Urinary bladder (tissue), 3 donors: ENCODE measurements at regions not wholly inside any gene's neighbourhood (a gene's known extent, or its start where the extent isn't known, plus 50 kb on each side); places are given as distances from the start of the nearest gene placed in this dataset.
"Not testable (repeated sequence)": the region's sequence is repeated elsewhere in the genome, so short reads cannot be mapped to it uniquely, and the experiment has no call there.

Experiments used
- DNase-seq: peaks from one replicate; pipeline ENCODE4 v3.0.0-alpha.2; 2015; ENCODE audit errors: extremely low spot score
- H3K27ac ChIP-seq: one replicate; pipeline ENCODE4 v1.5.1; 2013; ENCODE audit warnings: low read depth, mild to moderate bottlenecking, moderate library complexity
- H3K36me3 ChIP-seq: one replicate; pipeline ENCODE4 v1.6.1; 2013; ENCODE audit warnings: mild to moderate bottlenecking, moderate library complexity; ENCODE audit not compliant: insufficient read depth
- H3K4me1 ChIP-seq: one replicate; pipeline ENCODE4 v1.6.1; 2013; ENCODE audit warnings: mild to moderate bottlenecking, moderate library complexity; ENCODE audit not compliant: insufficient read depth
- H3K4me3 ChIP-seq: one replicate; pipeline ENCODE4 v1.5.1; 2013; ENCODE audit warnings: low read depth, low read length
- WGBS: extraction: QIAGEN DNeasy Blood & Tissue Kit; methylation state at CpG from one replicate; pipeline ENCODE4 v1.1.7; 2013; 5-methylcytosine and 5-hydroxymethylcytosine counted together
- donor health status: healthy with polysubstance abuse.
- donor health status: healthy.

DNA sequence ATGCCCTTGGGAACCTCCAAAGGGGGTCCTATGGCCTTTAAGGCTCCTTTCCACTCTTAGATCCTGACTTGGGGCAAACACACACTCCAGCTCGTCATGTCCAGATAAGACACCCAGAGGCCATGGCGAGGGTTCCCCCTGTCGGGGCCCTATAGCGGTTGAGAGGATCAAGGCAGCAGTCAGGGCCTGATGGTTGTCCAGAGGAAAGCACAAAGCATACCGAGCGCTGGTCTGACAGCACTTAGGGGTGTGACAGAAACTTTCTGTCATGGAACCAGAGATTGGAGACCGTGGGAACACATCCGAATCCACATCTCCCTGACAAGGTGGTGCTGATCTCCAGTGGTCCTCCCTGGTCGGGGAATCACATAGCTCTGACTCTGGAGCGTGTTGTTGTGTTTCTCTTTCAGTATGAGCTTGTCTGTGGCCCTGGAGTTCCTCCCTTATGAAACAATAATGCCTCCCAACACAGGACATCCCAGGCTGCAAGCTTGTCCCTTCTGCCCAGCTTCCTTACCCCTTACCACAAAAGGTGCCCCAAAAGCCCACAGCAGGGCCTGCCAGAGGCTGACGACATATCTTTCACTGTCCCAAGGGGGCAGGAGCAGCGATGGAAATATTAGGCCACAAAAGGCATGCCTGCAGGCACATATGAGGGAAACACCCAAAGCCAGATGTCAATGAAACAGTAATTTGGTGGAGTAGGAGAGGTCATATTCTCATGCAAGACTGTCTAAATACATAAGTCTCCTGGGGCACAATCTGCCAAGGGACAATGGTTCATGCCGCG is 144.2 kb downstream of the ADRA2C start:
- not testable (repeated sequence) for DNase-seq, H3K4me1 ChIP-seq, H3K4me3 ChIP-seq, H3K27ac ChIP-seq, H3K36me3 ChIP-seq
- 63% methylated on average over 14 of the region's 14 CpGs for WGBS

- Histone ChIP-seq H3K4me3 (no peak overlapping the region), H3K4me1 (no peaks in the 10 kb centered on the region), H3K27ac (no peak overlapping the region), H3K36me3 (no peaks in the 10 kb centered on the region)
- DNase-seq, result no peak
- WGBS, result 85% methylated on average over 19 of the region's 19 CpGs
These were observed 145.2 kb downstream of the ADRA2C start for GRCh38 chr4:3911252-3911856.

DNA sequence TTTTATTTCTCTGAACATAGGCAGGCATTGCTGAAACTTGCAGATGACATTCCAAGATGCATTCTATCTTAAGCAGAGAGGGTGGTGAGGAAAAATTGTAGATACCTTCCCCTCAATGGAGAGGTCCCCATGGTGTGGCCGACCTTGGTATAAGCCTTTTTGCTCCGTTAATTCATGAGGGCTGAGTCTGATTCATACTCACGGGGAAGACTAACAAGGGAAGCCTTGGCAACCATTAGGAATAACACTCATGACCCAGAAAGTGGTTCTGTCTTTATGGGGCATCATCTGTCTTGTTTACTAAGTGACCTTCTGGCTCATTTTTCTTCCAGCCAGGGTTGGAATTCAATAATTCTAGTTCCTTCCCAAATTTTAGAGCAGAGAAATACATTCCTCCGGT is 148.3 kb downstream of the ADRA2C start:
- not testable (repeated sequence) for H3K27ac ChIP-seq

DNA sequence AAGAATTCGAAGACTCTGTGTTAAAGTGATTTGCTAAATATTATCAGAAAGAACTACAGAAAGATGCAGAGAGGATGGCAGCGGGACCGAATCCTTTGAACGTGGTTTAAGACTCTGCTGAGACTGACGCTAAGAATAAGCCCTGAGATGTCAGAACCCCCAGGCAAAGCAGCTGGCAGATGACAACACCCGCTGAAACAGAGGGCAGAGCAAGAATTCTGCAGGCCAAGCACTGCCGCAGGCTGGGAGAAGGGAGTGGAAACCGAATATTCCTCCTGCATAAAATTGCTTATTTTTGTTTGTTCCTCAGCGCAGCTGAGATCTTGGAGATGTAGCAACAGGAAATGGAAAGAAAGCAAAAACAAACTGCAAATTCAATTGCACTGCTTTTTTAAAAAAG is 153.3 kb downstream of the ADRA2C start:
- not testable (repeated sequence) for DNase-seq, H3K27ac ChIP-seq, H3K36me3 ChIP-seq, H3K4me3 ChIP-seq, H3K4me1 ChIP-seq
- WGBS, result 27% methylated on average over 9 of the region's 9 CpGs

More for the DNA sequence above, 148.3 kb downstream of the ADRA2C start:
- not testable (repeated sequence) for H3K4me1 ChIP-seq, H3K36me3 ChIP-seq, DNase-seq, H3K4me3 ChIP-seq
- WGBS, result 85% methylated on average over 4 of the region's 4 CpGs

DNA sequence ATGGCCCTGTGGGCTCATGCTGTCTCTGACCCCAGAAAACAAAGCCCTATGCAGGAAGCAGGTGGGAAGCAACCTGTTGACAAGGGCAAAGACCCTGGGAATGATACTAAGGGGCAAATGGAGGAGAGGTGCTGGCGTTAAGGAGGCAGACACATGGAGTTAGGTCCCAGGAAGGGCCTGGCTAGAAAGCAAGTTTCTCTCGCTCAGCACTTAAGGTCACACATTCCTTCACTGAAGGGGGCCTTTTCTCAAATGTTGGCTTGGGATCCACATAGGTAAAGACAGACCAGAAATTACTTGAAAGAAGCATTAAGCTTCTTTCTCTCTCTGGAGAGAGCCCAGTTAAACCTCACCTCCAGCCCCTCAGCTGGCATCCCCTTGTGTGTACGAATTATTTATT is 155.7 kb downstream of the ADRA2C start:
- not testable (repeated sequence) for H3K4me1 ChIP-seq, H3K36me3 ChIP-seq, DNase-seq, H3K4me3 ChIP-seq, H3K27ac ChIP-seq
- WGBS, result 83% methylated on average over 3 of the region's 3 CpGs

DNA sequence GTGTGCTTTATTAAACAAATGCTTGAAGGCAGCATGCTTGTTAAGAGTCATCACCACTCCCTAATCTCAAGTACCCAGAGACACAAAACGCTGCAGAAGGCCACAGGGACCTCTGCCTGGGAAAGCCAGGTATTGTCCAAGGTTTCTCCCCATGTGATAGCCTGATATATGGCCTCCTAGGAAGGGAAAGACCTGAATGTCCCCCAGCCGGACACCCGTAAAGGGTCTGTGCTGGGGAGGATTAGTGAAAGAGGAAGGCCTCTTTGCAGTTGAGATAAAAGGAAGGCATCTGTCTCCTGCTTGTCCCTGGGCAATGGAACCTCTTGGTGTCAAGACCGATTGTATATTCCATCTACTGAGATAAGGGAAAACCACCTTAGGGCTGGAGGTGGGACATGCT is 159.7 kb downstream of the ADRA2C start:
- DNase-seq, H3K27ac ChIP-seq, H3K36me3 ChIP-seq, H3K4me3 ChIP-seq, H3K4me1 ChIP-seq: not testable (repeated sequence)
- 38% methylated on average over 4 of the region's 4 CpGs for WGBS

- 57% methylated on average over 10 of the region's 10 CpGs for WGBS
- not testable (repeated sequence) for H3K36me3 ChIP-seq, DNase-seq, H3K27ac ChIP-seq, H3K4me1 ChIP-seq, H3K4me3 ChIP-seq
These were observed 160.1 kb downstream of the ADRA2C start for GRCh38 chr4:3926271-3926670.

GRCh38 chr4:3926969-3927755 is 161.0 kb downstream of the ADRA2C start:
- H3K36me3 ChIP-seq, H3K4me1 ChIP-seq, DNase-seq, H3K4me3 ChIP-seq, H3K27ac ChIP-seq: not testable (repeated sequence)
- 67% methylated on average over 11 of the region's 11 CpGs for WGBS

DNA sequence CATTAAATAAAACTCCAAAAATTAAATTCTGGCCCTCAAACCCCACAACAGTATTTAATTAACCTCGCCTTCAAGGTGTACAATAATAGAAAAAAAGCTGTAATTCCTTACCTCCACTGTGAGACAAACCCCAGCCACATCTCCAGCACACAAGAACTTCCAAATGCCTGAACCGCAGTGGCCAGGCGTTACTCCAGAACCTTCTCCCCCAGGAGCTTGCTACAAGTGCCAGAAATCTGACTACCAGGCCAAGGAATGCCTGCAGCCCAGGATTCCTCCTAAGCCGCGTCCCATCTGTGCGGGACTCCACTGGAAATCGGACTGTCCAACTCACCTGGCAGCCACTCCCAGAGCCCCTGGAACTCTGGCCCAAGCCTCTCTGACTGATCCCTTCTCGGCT is 163.2 kb downstream of the ADRA2C start:
- not testable (repeated sequence) for H3K27ac ChIP-seq, H3K4me3 ChIP-seq, DNase-seq, H3K4me1 ChIP-seq, H3K36me3 ChIP-seq
- WGBS, result 80% methylated on average over 8 of the region's 8 CpGs

DNA sequence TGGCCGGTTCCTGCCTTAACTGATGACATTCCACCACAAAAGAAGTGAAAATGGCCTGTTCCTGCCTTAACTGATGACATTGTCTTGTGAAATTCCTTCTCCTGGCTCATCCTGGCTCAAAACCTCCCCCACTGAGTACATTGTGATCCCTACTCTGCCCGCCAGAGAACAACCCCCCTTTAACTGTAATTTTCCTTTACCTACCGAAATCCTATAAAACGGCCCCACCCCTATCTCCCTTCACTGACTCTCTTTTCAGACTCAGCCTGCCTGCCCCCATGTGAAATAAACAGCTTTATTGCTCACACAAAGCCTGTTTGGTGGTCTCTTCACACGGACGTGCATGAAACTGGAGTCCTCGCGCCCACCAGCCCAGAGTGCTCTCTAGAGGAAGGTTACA is 166.5 kb downstream of the ADRA2C start:
- DNase-seq, H3K4me1 ChIP-seq, H3K36me3 ChIP-seq, H3K4me3 ChIP-seq, H3K27ac ChIP-seq: not testable (repeated sequence)
- WGBS, result 69% methylated on average over 7 of the region's 8 CpGs

DNA sequence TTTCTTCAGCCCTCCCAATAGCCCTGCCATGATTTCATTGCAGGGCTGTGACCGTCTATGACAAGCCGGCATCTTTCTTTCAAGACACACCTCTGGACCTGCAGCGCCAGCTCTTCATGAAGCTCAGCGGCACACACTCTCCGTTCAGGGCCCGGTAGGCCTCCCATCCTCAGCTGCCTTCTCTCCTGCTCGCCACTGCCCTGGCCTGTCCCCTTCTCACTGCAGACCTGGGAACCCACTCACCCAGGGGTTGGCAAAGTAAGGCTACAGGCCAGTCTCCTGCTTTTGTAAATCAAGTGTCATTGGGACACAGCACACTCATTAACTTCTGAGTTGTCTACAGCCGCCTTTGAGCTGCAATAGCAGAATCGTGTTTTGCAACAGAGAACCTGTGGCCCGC is 169.2 kb downstream of the ADRA2C start:
- not testable (repeated sequence) for H3K36me3 ChIP-seq, DNase-seq, H3K27ac ChIP-seq, H3K4me3 ChIP-seq, H3K4me1 ChIP-seq
- 93% methylated on average over 10 of the region's 10 CpGs for WGBS

GRCh38 chr4:3936184-3936583 is 170.0 kb downstream of the ADRA2C start:
- H3K4me3 ChIP-seq, result no peak overlapping the region
- no peak overlapping the region for H3K27ac ChIP-seq
- H3K4me1 ChIP-seq, result no peaks in the 10 kb centered on the region
- 92% methylated on average over 13 of the region's 13 CpGs for WGBS
- DNase-seq, result no peak
- no peaks in the 10 kb centered on the region for H3K36me3 ChIP-seq

DNA sequence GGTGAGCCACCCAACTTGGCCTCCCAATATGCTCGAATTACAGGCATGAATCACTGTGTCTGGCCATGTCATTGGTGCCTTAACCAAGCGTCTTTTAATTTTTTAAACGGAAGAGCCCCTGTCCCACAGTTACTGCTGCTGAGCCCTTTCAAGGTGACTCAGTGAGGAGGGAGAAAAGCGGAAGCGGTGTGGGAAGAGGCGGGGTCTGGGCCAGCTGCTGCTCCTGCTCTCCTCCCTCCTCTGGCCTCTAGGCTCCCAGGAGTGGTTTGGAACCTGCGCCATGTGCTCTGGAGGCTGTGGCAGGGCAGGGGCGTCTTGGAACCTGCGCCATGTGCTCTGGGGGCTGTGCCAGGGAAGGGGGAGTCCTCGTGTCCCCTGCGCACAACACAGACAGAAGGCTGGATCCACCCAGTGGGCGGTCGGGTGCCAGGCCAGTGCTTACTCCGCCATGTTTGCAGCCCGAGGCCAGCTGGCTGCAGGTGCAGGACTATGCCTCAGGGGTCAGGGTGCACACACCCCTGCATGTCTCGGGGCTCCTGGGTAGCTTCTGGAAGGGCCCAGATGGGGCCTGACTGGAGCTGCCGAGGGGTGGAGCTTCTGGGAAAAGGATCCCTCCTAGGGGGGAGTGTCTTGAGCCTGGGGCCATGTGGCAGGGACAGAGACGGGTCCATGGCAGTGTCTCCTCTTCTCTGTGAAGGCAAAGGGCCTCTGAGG is 171.8 kb downstream of the ADRA2C start:
- 72% methylated on average over 18 of the region's 18 CpGs for WGBS
- not testable (repeated sequence) for H3K27ac ChIP-seq, DNase-seq, H3K36me3 ChIP-seq, H3K4me1 ChIP-seq, H3K4me3 ChIP-seq
